B cell (primary cell): ENCODE measurements at regions not wholly inside any gene's neighbourhood (a gene's known extent, or its start where the extent isn't known, plus 50 kb on each side); places are given as distances from the start of the nearest gene placed in this dataset.

Source experiments
- ATAC-seq: fragments of 200-7000 bp; cut with Tn5 transposase; one replicate; pipeline ENCODE4 v1.10.0; 2021; ENCODE audit warnings: low read depth, mild to moderate bottlenecking, moderate number of reproducible peaks, moderate library complexity
- CTCF ChIA-PET: fragments of 350-600 bp; sonication (Branson Sonifier 250); formaldehyde crosslinking; loops from one replicate; lab custom pipeline; 2021; ENCODE audit warnings: antibody characterized with exemption, inconsistent platforms; lab: Charles Lee
- POLR2A ChIA-PET: fragments of 350-600 bp; sonication (Branson Sonifier 250); formaldehyde crosslinking; loops from one replicate; lab custom pipeline; 2021; ENCODE audit warnings: antibody characterized with exemption; lab: Charles Lee
- DNase-seq: peaks from one replicate; pipeline ENCODE4 v3.0.0; 2013
- H2AFZ ChIP-seq: 2 replicates; pipeline ENCODE4 v1.6.1; 2012; ENCODE audit warnings: mild to moderate bottlenecking, low read depth, low read length; ENCODE audit not compliant: insufficient read depth, poor library complexity, severe bottlenecking
- H3K27ac ChIP-seq, 2 donors: 1 replicate in 1 of 2; 2 replicates in 1 of 2; pipeline ENCODE4 v1.5.1; 2012 to 2013; ENCODE audit warnings: low read length in 2 of 2, mild to moderate bottlenecking in 2 of 2, moderate library complexity in 1 of 2
- H3K27me3 ChIP-seq, 4 experiments: fragments of 200-600 bp in 1 of 4; sonication (generic) in 1 of 4; replicated peaks in 1 of 4; 1 replicate in 2 of 4; 2 replicates in 2 of 4; pipeline versions ENCODE4 v1.6.1 to v1.7.0; 2013 to 2016; ENCODE audit warnings: low read length in 3 of 4, mild to moderate bottlenecking in 2 of 4, mixed read lengths in 1 of 4, moderate library complexity in 1 of 4; ENCODE audit not compliant: insufficient read depth in 4 of 4, control insufficient read depth in 3 of 4; ENCODE audit errors: control extremely low read depth in 1 of 4
- H3K36me3 ChIP-seq, 2 experiments: replicated peaks in 1 of 2; 1 replicate in 1 of 2; 2 replicates in 1 of 2; pipeline versions ENCODE4 v1.6.1 to v1.7.1; 2013; ENCODE audit warnings: low read length in 1 of 2; ENCODE audit not compliant: insufficient read depth in 2 of 2, control insufficient read depth in 1 of 2; ENCODE audit errors: control extremely low read depth in 1 of 2, extremely low read depth in 1 of 2
- H3K4me1 ChIP-seq, 2 donors: fragments of 200-600 bp in 1 of 2; sonication (generic) in 1 of 2; 1 replicate in 1 of 2; 2 replicates in 1 of 2; pipeline versions ENCODE4 v1.5.1 to v1.6.1; 2013 to 2017; ENCODE audit warnings: low read length in 2 of 2; ENCODE audit not compliant: control insufficient read depth in 2 of 2, insufficient read depth in 2 of 2
- H3K4me2 ChIP-seq: replicated peaks from 2 replicates; pipeline ENCODE3; 2012; ENCODE audit warnings: mild to moderate bottlenecking, low read depth, low read length; ENCODE audit not compliant: poor library complexity, severe bottlenecking
- H3K4me3 ChIP-seq, 5 experiments: fragments of 200-600 bp in 1 of 5; sonication (generic) in 1 of 5; 1 replicate in 3 of 5; 2 replicates in 2 of 5; pipeline versions ENCODE4 v1.5.1 to v1.7.0; 2011 to 2016; ENCODE audit warnings: low read length in 4 of 5, mild to moderate bottlenecking in 4 of 5, low read depth in 2 of 5, control low read depth in 1 of 5, moderate library complexity in 1 of 5; ENCODE audit not compliant: insufficient read depth in 1 of 5; ENCODE audit errors: control extremely low read depth in 1 of 5, extremely low read depth in 1 of 5
- H3K79me2 ChIP-seq: fragments of 200-600 bp; sonication (generic); one replicate; pipeline ENCODE4 v1.6.0; 2016; ENCODE audit warnings: low read length; ENCODE audit not compliant: control insufficient read depth, insufficient read depth
- H3K9ac ChIP-seq: fragments of 200-600 bp; sonication (generic); 2 replicates; pipeline ENCODE4 v1.6.1; 2017; ENCODE audit warnings: mild to moderate bottlenecking, low read length, moderate library complexity
- H3K9me3 ChIP-seq, 3 donors: one replicate each; pipeline versions ENCODE4 v1.6.1 to v1.7.1; 2013; ENCODE audit warnings: low read length in 2 of 3; ENCODE audit not compliant: control insufficient read depth in 2 of 3, insufficient read depth in 1 of 3; ENCODE audit errors: control extremely low read depth in 1 of 3
- H4K20me1 ChIP-seq: 2 replicates; pipeline ENCODE4 v1.6.0; 2012; ENCODE audit warnings: mild to moderate bottlenecking, low read length; ENCODE audit not compliant: insufficient read depth, control insufficient read depth, poor library complexity, severe bottlenecking
- H3K27ac Mint-ChIP-seq: one replicate; pipeline ENCODE4 v1.8.0; 2021; ENCODE audit warnings: mixed read lengths
- H3K27me3 Mint-ChIP-seq: one replicate; pipeline ENCODE4 v1.8.0; 2021; ENCODE audit warnings: mixed read lengths
- H3K4me1 Mint-ChIP-seq: one replicate; pipeline ENCODE4 v1.8.0; 2021; ENCODE audit warnings: mixed read lengths
- H3K4me3 Mint-ChIP-seq: one replicate; pipeline ENCODE4 v1.8.0; 2021; ENCODE audit warnings: mixed read lengths
- H3K9me3 Mint-ChIP-seq: one replicate; pipeline ENCODE4 v1.8.0; 2022; ENCODE audit warnings: mixed read lengths; ENCODE audit not compliant: insufficient read depth
- CTCF ChIP-seq: fragments of 200-600 bp; IDR thresholded peaks from one replicate; pipeline ENCODE4 v1.8.0; 2022; ENCODE audit warnings: antibody characterized with exemption, mild to moderate bottlenecking
- EZH2 ChIP-seq: IDR thresholded peaks from 2 replicates; pipeline ENCODE4 v1.6.1; 2012; ENCODE audit warnings: borderline replicate concordance, low read depth, mild to moderate bottlenecking, moderate library complexity, low read length; ENCODE audit not compliant: insufficient read depth, poor library complexity, severe bottlenecking
- WGBS: methylation state at CpG from one replicate; pipeline ENCODE4 v1.1.5; 2013; ENCODE audit warnings: missing lambda C conversion rate; ENCODE audit not compliant: insufficient coverage; 5-methylcytosine and 5-hydroxymethylcytosine counted together
- intact Hi-C: fragments of 100-400 bp; cut with micrococcal nuclease; formaldehyde crosslinking; loops from one replicate; pipeline ENCODE4 v1.10.0; 2022

GRCh38 chr2:7378591-7378990 is 461.4 kb downstream of the RNF144A start:
- Histone ChIP-seq H3K36me3 (no peaks in the 10 kb centered on the region), H3K27me3 (peaks cover 0 to 3% (median 1%) of the 10 kb centered on the region in 4 experiments), H3K79me2 (no peaks in the 10 kb centered on the region), H3K9ac (no peak overlapping the region), H3K4me1 (no peaks in the 10 kb centered on the region), H3K27ac (no peak overlapping the region), H3K4me2 (no peak overlapping the region), H3K9me3 (no peaks in the 10 kb centered on the region), H2AFZ (no peak overlapping the region), H3K4me3 (no peak overlapping the region), H4K20me1 (no peaks in the 10 kb centered on the region)
- intact Hi-C loops: no loop called here
- 36% methylated on average over 9 of the region's 12 CpGs for WGBS
- no peak overlapping the region for H3K27ac Mint-ChIP-seq
- ATAC-seq: no peak
- no peak overlapping the region for H3K4me3 Mint-ChIP-seq
- peaks cover 22% of the 10 kb centered on the region for H3K27me3 Mint-ChIP-seq
- POLR2A ChIA-PET: no interaction called here
- CTCF ChIA-PET: no interaction called here
- TF ChIP-seq CTCF: no peak
- TF ChIP-seq EZH2: no peak
- DNase-seq: no peak
- no peaks in the 10 kb centered on the region for H3K4me1 Mint-ChIP-seq
- H3K9me3 Mint-ChIP-seq: no peaks in the 10 kb centered on the region

GRCh38 chr2:7379799-7380198 is 462.6 kb downstream of the RNF144A start:
- Histone ChIP-seq H4K20me1 (no peaks in the 10 kb centered on the region), H3K79me2 (no peaks in the 10 kb centered on the region), H3K9ac (no peak overlapping the region), H2AFZ (no peak overlapping the region), H3K36me3 (no peaks in the 10 kb centered on the region), H3K27me3 (peaks cover 0 to 3% (median 1%) of the 10 kb centered on the region in 4 experiments), H3K4me1 (no peaks in the 10 kb centered on the region), H3K9me3 (no peaks in the 10 kb centered on the region), H3K4me3 (no peak overlapping the region), H3K4me2 (no peak overlapping the region), H3K27ac (no peak overlapping the region)
- intact Hi-C loops: no loop called here
- CTCF ChIA-PET: no interaction called here
- Mint-ChIP-seq H3K9me3 (no peaks in the 10 kb centered on the region), H3K27me3 (peaks cover 22% of the 10 kb centered on the region), H3K4me1 (no peaks in the 10 kb centered on the region), H3K27ac (no peak overlapping the region), H3K4me3 (no peak overlapping the region)
- TF ChIP-seq CTCF: no peak
- TF ChIP-seq EZH2: no peak
- DNase-seq (no peak), ATAC-seq (no peak)
- WGBS: 96% methylated on average over 3 of the region's 3 CpGs
- POLR2A ChIA-PET: no interaction called here
